RWPE2 (cell line): ENCODE measurements at regions not wholly inside any gene's neighbourhood (a gene's known extent, or its start where the extent isn't known, plus 50 kb on each side); places are given as distances from the start of the nearest gene placed in this dataset.

Experiments
- ATAC-seq: fragments of 200-7000 bp; cut with Tn5 transposase; 3 replicates; pipeline ENCODE4 v1.9.1; 2021; ENCODE audit warnings: low read depth
- DNase-seq: peaks from one replicate; pipeline ENCODE4 v3.0.0-alpha.2; 2020; ENCODE audit warnings: low spot score
- H3K27ac ChIP-seq: fragments of 450-650 bp; 2 replicates; pipeline ENCODE4 v1.5.1; 2017; ENCODE audit warnings: mild to moderate bottlenecking; ENCODE audit not compliant: poor library complexity, severe bottlenecking
- H3K27me3 ChIP-seq: fragments of 250-450 bp; sonication (Bioruptor Pico); 2 replicates; pipeline ENCODE4 v1.5.1; 2021; ENCODE audit warnings: mild to moderate bottlenecking, moderate library complexity; ENCODE audit not compliant: insufficient read depth, poor library complexity, severe bottlenecking
- H3K36me3 ChIP-seq: fragments of 250-450 bp; sonication (Bioruptor Pico); 2 replicates; pipeline ENCODE4 v1.5.1; 2020; ENCODE audit warnings: low read depth, mild to moderate bottlenecking, moderate library complexity
- H3K4me1 ChIP-seq: fragments of 250-450 bp; sonication (Bioruptor Pico); 2 replicates; pipeline ENCODE4 v1.5.1; 2021; ENCODE audit warnings: mild to moderate bottlenecking, moderate library complexity; ENCODE audit not compliant: insufficient read depth, poor library complexity, severe bottlenecking
- H3K4me3 ChIP-seq: fragments of 250-450 bp; sonication (Bioruptor Pico); 2 replicates; pipeline ENCODE4 v1.5.1; 2021; ENCODE audit warnings: mild to moderate bottlenecking, moderate library complexity; ENCODE audit not compliant: severe bottlenecking
- H3K9me3 ChIP-seq: fragments of 250-450 bp; sonication (Bioruptor Pico); 2 replicates; pipeline ENCODE4 v1.5.1; 2021; ENCODE audit warnings: mild to moderate bottlenecking, moderate library complexity; ENCODE audit not compliant: severe bottlenecking
- TF ChIP-seq, protein P1 (sequence below): fragments of 450-650 bp; IDR thresholded peaks from one replicate; pipeline ENCODE4 v1.5.1; 2017; ENCODE audit warnings: mild to moderate bottlenecking, moderate library complexity; ENCODE audit not compliant: poor library complexity, severe bottlenecking

DNA sequence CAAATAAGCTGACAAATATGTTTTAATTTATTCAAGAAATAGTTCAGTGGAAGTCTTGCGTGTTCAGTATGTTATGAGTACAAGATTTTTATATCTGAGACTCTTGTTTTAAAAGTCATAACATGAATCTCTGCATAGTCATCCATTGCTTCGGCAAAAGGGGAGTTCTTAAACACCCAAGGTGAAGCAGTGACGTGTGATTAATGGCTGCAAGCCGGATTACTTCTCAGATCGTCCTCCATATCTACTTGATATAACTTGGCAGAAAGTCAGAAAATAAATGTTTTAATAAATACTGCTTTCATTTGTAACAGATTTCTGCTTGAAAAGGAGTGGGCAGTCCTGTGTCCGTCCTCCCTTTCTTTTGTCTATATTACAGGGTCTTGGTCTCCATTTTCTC is 64.6 kb upstream of the IL15 start:
- H3K9me3 ChIP-seq, result no peaks in the 10 kb centered on the region
- H3K36me3 ChIP-seq, result no peaks in the 10 kb centered on the region
- H3K27ac ChIP-seq, result no peak overlapping the region
- H3K4me1 ChIP-seq, result no peaks in the 10 kb centered on the region
- H3K27me3 ChIP-seq, result no peaks in the 10 kb centered on the region
- ATAC-seq (no peak), DNase-seq (no peak)
- no peak overlapping the region for H3K4me3 ChIP-seq
- TF ChIP-seq, protein P1, sequence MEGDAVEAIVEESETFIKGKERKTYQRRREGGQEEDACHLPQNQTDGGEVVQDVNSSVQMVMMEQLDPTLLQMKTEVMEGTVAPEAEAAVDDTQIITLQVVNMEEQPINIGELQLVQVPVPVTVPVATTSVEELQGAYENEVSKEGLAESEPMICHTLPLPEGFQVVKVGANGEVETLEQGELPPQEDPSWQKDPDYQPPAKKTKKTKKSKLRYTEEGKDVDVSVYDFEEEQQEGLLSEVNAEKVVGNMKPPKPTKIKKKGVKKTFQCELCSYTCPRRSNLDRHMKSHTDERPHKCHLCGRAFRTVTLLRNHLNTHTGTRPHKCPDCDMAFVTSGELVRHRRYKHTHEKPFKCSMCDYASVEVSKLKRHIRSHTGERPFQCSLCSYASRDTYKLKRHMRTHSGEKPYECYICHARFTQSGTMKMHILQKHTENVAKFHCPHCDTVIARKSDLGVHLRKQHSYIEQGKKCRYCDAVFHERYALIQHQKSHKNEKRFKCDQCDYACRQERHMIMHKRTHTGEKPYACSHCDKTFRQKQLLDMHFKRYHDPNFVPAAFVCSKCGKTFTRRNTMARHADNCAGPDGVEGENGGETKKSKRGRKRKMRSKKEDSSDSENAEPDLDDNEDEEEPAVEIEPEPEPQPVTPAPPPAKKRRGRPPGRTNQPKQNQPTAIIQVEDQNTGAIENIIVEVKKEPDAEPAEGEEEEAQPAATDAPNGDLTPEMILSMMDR, result no peak

DNA sequence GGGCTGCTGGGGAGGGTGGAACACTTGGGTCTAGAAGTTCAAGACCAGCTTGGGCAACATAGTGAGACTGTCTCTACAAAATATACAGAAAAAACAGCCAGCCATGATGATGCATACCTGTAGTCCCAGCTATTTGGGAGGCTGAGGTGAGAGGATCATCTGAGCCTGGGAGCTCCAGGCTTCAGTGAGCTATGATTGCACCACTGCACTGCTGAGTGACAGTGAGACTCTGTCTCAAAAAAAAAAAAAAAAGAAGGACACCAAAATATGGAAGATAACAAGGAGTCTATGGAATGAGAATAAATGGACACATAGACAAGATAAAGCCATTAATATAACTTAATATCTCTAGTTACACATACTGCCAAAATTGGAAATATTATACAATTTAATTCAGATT is 62.7 kb upstream of the IL15 start:
- no peak overlapping the region for H3K27ac ChIP-seq

DNA sequence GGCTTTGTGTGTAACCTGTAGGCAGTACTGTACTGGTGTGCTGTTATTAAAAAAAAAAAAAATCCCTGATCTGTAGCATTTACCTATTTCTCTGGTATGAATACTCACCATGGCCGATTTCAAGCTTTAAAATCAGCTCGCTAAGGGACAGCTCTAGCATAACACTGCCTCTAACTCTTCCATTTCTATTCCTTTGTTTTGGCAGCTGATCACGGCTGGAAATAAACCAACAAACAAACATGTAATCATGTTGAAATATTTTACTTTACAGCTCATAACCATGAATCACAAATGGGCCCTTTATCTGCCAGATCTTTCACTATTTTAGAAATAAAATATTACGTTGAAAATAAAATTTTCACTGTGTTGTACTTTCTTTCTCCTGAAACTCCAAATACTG is 60.5 kb upstream of the IL15 start:
- TF ChIP-seq, protein P1, result no peak
- Histone ChIP-seq H3K4me1 (no peaks in the 10 kb centered on the region), H3K27ac (no peak overlapping the region), H3K27me3 (no peaks in the 10 kb centered on the region), H3K4me3 (no peak overlapping the region), H3K36me3 (no peaks in the 10 kb centered on the region), H3K9me3 (no peaks in the 10 kb centered on the region)
- no peak for ATAC-seq
- DNase-seq, result no peak

More for the DNA sequence above, 62.7 kb upstream of the IL15 start:
- H3K4me3 ChIP-seq, result no peak overlapping the region
- H3K9me3 ChIP-seq, result no peaks in the 10 kb centered on the region
- DNase-seq (no peak), ATAC-seq (no peak)
- TF ChIP-seq, protein P1, result no peak
- no peaks in the 10 kb centered on the region for H3K4me1 ChIP-seq
- H3K36me3 ChIP-seq, result no peaks in the 10 kb centered on the region
- no peaks in the 10 kb centered on the region for H3K27me3 ChIP-seq

DNA sequence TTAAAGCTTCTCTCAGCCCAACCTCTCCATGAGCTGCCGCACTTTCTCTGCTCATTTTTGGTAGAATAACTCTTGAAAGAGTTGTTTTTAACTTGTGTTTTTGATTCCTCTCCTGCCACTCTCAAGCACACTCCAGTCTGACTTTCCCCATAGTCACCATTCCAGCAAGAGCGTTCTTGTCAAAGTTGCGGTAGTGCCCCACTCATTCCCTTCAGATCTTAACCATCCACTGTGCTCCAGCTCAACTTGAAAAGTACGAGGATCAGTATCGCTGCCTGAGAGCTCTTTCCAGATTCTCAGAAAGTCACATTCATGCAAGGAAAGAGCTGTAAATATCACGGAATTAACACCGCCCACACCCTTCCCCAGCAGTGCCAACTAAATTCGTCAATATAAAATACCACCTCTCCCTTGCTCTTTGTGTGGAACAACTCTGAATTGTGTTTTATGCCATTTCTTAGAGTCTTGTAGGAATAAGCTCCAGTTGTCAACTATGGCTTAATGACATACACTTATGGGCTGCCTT is 59.7 kb upstream of the IL15 start:
- H3K4me3 ChIP-seq, result no peak overlapping the region
- ATAC-seq, result no peak
- no peaks in the 10 kb centered on the region for H3K4me1 ChIP-seq
- H3K27me3 ChIP-seq, result no peaks in the 10 kb centered on the region
- H3K27ac ChIP-seq, result no peak overlapping the region
- no peak for DNase-seq
- TF ChIP-seq, protein P1, result no peak
- H3K9me3 ChIP-seq, result no peaks in the 10 kb centered on the region
- no peaks in the 10 kb centered on the region for H3K36me3 ChIP-seq

DNA sequence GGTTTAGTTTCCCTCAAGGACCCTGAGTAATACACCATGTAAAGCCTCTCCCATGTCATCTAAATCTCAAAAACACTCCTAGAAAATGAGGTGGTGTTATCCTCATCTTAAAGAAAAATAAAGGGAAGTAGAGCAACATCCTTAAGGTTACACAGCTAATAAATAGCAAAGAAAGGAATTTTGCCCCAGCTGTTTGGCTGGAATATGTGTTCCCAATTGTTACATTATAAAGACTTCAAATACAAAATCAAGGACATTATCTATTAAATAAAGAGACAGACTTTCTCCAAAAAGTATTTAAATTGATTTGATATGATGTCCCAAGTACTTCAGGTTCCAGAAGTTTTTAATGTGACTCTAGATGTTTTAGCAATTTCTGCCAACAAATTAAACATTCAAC is 57.9 kb upstream of the IL15 start:
- TF ChIP-seq, protein P1, result no peak
- no peaks in the 10 kb centered on the region for H3K36me3 ChIP-seq
- no peaks in the 10 kb centered on the region for H3K27me3 ChIP-seq
- no peak overlapping the region for H3K4me3 ChIP-seq
- H3K27ac ChIP-seq, result no peak overlapping the region
- DNase-seq (no peak), ATAC-seq (no peak)
- H3K4me1 ChIP-seq, result no peaks in the 10 kb centered on the region
- no peaks in the 10 kb centered on the region for H3K9me3 ChIP-seq
